GM12892 (cell line): ENCODE measurements at regions not wholly inside any gene's neighbourhood (a gene's known extent, or its start where the extent isn't known, plus 50 kb on each side); places are given as distances from the start of the nearest gene placed in this dataset.
"Not testable (repeated sequence)": the region's sequence is repeated elsewhere in the genome, so short reads cannot be mapped to it uniquely, and the experiment has no call there.

Experiments used
- DNase-seq: peaks from one replicate; pipeline ENCODE4 v3.0.0; 2011; ENCODE audit not compliant: insufficient read length
- FAIRE-seq: peaks from 2 replicates; lab custom pipeline; 2011; peaks lifted over from hg19 to GRCh38; lab: Jason Lieb, UNC
- POLR2A ChIP-seq: IDR thresholded peaks from 2 replicates; pipeline ENCODE4 v1.6.1; 2011; ENCODE audit warnings: low read depth, low read length, control low read depth
- POLR2AphosphoS5 ChIP-seq: IDR thresholded peaks from 2 replicates; pipeline ENCODE4 v1.6.1; 2011; ENCODE audit warnings: low read depth, low read length, control low read depth
- TAF1 ChIP-seq: IDR thresholded peaks from 2 replicates; pipeline ENCODE4 v1.6.1; 2011; ENCODE audit warnings: low read depth, mild to moderate bottlenecking, control low read depth, low read length, borderline replicate concordance

DNA sequence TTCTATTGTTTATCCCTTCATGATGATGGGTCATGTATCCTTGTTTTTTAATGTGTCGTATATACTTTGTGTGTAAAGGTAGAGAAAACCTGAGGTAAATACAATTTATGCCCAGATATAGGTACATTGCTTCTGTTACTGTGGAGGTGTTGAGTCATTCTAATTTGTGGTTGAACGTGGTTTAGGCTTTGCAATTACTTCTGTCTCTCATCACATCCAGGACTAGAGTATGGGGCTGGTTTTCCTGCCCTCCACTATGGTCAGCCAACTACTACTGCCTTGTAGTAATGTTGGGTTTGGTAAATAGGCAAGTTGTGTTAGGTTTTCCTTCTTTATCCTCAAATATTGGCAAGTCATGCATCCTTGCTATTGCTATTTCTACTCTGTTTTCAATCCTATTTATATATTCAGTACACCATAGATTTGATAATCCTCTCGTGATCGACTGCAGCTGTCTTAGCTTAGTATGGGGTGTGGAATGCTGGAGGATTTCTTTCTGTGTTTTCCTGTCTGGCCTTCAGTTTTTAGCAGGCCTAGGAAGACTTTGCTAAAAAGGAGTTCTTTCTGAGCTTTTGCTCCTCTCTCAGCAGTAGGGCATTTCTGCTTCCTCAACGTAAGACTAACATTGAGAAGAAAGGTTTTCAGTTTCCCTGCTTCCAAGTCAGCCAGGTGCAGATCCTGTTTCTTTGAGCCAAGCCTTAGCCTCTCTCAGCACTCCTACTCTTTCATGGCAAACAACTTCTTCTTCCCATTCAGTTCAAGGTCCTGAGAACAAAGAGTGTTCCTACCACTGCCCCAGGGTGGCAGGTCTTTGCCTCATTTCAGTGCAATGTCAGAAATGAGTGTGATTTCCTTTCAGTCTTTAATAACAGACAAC, 844.4 kb upstream of the CDH18 start:
- DNase-seq = no peak
- peak; percentile 68 for FAIRE-seq
- no peak for TF ChIP-seq TAF1
- no peak for TF ChIP-seq POLR2AphosphoS5
- TF ChIP-seq POLR2A = no peak

DNA sequence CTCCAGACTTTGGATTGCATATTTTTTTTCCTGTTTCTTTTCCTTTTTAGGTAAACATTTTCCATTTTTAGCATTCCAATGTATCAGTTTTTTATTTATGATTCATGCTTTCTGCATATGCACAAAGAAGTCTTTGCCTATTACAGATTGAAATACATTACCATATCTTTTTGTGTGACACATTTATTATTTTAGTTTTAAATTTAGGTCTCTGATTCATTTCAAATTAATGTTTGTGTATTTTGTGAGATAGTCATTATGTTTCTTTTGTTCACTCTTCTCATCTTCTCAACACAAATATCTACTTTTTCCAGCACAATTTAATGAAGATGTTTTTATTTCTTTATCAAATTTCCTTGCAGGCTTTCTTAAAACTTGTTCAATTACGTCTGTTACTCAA, 838.0 kb upstream of the CDH18 start:
- not testable (repeated sequence) for DNase-seq, FAIRE-seq

DNA sequence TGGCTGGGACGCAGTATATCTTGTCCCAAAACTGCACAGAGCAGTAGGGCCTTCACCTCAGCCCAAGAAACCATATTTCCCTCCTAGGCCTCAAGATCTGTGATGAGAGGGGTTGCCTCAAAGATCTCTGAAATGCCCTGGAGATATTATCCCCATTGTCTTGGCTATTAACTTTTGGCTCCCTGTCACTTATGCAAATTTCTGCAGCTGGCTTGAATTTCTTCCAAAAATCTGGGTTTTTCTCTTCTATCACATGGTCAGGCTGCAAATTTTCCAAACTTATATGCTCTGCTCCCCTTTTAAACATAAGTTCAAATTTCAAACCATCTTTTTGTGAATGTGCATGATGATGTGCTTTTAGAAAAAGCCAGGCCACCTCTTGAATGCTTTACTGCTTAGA, 809.2 kb upstream of the CDH18 start:
- not testable (repeated sequence) for FAIRE-seq, DNase-seq

DNA sequence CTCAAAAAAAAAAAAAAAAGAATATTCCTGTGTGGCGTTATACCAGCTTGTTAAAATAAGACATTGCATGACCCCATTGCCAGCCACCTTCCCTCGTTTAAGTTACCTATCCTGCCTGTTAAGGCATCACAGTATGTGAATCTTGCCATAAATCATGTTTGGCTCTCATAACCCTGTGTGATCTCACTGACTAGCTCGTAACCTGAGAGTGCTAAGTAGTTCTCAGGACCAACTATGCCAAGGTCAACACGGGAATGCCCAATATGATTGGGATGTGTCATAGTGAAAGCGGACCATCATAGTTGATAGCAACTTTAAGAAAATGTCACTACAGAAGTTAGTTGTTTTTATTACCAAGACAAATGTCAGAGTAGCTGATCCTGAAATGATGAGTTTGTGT, 796.8 kb upstream of the CDH18 start:
- not testable (repeated sequence) for FAIRE-seq, DNase-seq

DNA sequence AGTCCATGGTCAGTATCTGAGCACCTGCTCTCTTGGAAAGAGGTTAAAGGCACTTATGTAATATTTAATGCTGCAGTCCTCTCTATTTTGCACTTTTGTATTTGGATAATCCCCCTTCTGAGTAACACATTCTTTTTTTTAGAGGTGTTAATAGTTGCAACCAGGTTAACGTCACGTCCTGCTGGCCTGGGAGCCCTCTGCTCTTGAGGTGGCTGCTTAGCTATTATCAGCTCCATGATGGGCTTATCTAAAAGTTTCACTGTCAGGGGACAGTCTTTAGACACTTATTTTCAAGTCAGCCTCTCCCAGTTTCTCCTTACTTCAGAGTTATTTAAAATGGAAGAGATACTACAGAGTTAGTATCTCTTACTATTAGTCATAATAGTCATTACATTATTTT, 795.5 kb upstream of the CDH18 start:
- DNase-seq, FAIRE-seq: not testable (repeated sequence)

DNA sequence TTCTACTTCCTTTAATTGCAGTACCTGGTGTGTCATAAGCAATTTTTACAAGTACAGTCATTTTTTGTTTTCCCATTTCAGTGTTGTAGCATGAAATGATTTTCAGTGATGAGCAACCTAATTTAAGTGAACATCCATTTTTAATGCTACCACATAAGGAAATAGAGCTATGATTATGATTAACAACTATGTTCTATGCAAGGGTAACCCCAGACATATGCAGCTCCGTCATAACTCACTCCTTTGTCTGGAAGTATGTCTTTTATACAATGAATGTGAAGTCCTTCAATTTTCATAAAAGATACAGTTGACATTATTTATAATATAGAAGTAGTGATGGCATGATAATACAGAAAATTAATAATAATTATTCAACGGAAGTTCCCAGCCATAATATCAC, 783.3 kb upstream of the CDH18 start:
- not testable (repeated sequence) for DNase-seq, FAIRE-seq

DNA sequence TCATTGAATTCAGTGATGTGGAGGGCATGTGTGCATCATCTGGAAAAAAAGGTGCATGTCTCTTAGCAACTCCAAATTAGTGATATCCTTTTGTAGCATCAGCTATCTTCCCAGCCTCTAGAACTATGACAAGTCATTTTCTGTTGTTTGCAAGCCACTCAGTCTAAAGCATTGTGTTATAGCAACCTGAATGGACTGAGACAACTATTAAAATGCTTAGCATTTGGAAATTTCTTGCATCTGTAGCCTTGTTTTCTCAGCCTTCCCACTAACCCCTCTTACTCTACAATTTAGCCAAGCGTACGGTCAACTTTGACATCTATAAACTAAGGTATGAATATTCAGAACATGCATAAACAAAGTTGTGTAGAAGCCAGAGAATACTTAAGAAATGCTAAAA, 777.1 kb upstream of the CDH18 start:
- DNase-seq, FAIRE-seq: not testable (repeated sequence)

DNA sequence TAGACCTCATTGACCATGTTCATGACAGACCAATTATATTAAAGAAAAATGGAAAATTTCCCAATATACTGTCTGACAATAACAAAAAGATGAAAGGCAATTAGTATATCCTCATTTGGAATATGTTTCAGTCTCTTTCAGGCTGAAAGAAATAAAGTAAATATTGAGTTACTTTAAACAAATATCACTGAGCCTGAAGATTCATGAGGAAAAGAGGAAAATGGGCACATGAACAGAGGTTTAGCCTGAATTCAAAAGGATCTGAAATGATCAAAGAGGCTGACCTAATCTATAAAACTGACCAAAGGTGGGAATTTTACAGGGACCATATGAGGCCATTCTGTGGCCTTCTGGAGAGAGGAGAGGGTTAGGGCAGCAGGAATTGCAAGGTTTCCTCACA, 771.5 kb upstream of the CDH18 start:
- not testable (repeated sequence) for FAIRE-seq, DNase-seq

DNA sequence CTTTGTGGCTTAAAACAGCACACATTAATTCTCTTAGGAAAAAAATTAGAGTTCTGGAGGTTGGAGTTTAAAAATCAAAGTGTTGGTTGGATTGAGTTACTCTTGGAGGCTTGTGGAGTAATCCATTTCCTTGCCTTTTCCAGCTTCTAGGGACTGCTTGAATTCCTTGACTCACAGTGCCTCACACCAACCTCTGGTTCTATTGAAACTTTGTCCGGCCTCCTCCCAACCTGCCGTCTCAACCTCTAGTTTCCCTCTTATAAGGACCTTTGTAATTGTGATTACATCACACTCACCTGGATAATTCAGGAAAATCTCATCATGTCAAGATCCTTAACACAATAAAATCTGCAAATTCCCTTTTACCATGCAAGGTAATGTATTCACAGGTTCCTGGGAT, 764.2 kb upstream of the CDH18 start:
- not testable (repeated sequence) for DNase-seq, FAIRE-seq

DNA sequence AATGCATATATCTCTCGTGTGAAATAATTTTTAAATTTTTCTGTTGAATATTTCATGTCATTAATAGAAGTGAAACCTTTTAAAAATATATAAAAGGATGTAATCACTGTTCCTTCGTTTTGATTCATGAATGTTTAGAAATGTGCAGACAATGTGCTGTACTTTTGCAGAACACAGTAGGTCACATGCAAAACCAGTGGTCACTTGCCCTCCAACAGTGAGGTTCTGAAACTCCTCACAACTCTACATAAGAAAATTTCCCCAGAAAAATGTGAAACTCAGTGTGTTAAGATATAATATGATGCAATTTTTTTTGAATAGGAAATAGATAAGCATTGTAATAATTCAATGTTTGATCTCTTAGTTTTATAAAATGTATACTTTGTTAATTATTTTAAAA, 747.7 kb upstream of the CDH18 start:
- FAIRE-seq = peak; percentile 9
- DNase-seq = not testable (repeated sequence)

DNA sequence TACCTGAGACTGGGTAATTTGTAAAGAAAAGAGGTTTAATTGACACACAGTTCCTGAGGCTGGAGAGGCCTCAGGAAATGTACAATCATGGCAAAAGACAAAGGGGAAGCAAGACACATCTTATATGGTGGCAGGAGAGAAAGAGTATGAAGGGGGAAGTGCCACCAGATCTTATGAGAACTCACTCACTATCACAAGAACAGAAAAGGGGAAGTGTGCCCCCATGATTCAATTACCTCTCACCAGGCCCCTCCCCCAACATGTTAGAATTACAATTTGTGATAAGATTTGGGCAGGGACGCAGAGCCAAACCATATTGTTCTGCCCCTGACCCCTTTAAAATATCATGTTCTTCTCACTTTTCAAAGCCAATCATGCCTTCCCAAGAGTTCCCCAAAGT, 744.2 kb upstream of the CDH18 start:
- DNase-seq, FAIRE-seq: not testable (repeated sequence)

DNA sequence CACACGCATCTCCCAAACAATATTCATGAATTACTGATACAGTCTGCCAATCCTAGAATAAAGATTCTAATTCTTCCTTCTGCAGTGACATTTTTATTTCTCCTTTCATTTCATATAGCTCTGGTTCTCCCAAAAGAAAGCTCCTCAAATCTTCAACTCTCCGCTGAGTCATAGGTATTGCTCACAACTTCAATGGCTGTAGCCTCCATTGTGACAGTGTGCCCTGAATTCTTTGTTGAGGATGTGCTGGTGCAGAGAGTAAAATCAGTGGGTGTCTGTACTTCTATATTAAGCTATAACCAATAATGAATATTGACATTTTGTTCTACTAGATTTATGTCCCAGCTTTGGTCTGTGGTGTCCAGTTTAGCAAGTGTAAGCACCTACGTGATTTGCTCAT, 733.3 kb upstream of the CDH18 start:
- FAIRE-seq, DNase-seq: not testable (repeated sequence)

DNA sequence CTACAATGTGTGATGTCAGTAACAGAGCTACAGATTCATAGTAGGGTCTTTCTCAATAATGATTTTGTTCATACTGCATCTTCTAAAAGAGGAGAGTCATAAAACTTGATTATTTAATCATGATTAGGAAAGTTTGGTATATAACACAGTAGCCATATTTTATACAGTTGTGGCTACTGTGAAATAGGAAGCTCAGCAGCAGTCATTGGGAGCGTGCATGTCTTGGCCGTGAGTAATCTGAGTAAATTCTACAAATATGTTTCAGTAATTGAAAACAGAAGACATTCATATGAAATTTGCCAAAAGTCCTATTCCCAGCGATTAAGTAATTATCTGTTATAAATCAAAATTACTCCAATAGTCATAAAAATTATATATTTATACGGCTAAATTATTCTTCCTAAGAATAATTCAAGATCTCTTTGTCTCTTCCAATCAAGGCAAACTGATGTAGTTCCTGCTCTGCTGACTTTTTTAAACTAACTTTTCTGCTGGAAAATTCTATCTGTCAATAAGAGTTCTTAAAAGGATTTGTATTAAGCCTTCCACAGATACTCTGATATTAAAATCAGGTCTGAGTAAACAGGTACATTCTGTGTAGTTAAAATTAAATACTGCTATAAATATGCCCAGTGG, 723.6 kb upstream of the CDH18 start:
- DNase-seq, FAIRE-seq: not testable (repeated sequence)

DNA sequence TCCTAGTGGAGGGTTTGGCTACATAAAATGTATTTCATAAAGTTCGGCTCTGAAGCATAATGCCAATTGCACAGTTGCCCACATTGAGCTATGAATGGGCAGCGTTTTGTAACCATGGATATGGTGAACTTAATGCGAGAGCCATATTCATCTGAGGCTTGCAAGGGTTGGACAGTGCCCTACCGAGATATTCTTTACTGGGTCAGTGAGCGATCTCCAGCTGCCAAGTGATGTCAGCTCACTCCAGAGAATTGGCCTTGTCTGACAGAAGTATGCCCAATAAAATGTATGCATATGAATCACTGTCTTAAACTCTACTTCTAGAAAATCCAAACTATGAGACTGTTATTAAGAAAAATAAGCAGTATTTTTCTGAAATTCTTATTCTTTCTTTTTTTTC, 719.6 kb upstream of the CDH18 start:
- FAIRE-seq, DNase-seq: not testable (repeated sequence)

DNA sequence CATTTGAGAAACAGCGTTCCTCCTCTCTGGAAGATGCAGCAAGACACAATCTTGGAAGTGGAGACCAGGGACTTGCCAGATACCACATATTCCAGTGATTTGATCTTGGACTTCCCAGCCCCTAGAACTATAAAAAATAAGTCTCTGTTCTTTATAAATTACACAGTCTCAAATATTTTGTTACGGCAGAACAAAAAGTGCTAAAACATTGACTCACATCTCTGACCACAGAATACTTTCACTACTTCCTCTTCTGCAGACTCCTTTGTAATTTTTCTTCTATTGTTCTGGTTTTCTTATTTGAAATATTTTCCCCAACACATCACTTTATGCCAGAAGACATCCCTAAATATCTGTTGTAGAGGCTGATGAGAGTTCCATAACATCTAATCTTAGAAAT, 706.1 kb upstream of the CDH18 start:
- DNase-seq (no peak), FAIRE-seq (no peak)
- no peak for TF ChIP-seq POLR2AphosphoS5
- no peak for TF ChIP-seq POLR2A
- no peak for TF ChIP-seq TAF1
